H7 (cell line): ENCODE measurements at regions not wholly inside any gene's neighbourhood (a gene's known extent, or its start where the extent isn't known, plus 50 kb on each side); places are given as distances from the start of the nearest gene placed in this dataset.
A peak's percentile ranks its signal among the peaks of the same experiment; 100 is the strongest.

Experiments used
- DNase-seq: peaks from one replicate; pipeline ENCODE4 v3.0.0; 2012
- H3K27me3 ChIP-seq: 2 replicates; pipeline ENCODE4 v1.6.0; 2011; ENCODE audit warnings: mild to moderate bottlenecking, low read length; ENCODE audit not compliant: control insufficient read depth, insufficient read depth
- H3K36me3 ChIP-seq: replicated peaks from 2 replicates; pipeline ENCODE4 v1.5.1; 2011; ENCODE audit warnings: low read length; ENCODE audit not compliant: control insufficient read depth, insufficient read depth
- H3K4me3 ChIP-seq: 2 replicates; pipeline ENCODE4 v1.5.1; 2011; ENCODE audit warnings: low read depth, mild to moderate bottlenecking, control low read depth, low read length, moderate library complexity; ENCODE audit not compliant: insufficient read depth

GRCh38 chr10:127797339-127797738 is 60.4 kb downstream of the FOXI2 start:
- Histone ChIP-seq H3K4me3 (no peak overlapping the region), H3K36me3 (no peaks in the 10 kb centered on the region), H3K27me3 (no peaks in the 10 kb centered on the region)
- DNase-seq = no peak

GRCh38 chr10:127798111-127798510 is 61.1 kb downstream of the FOXI2 start:
- H3K36me3 ChIP-seq = no peaks in the 10 kb centered on the region
- no peaks in the 10 kb centered on the region for H3K27me3 ChIP-seq
- DNase-seq = no peak
- no peak overlapping the region for H3K4me3 ChIP-seq

GRCh38 chr10:127801302-127801701 is 64.3 kb downstream of the FOXI2 start:
- no peak for DNase-seq
- no peaks in the 10 kb centered on the region for H3K27me3 ChIP-seq
- H3K4me3 ChIP-seq = no peak overlapping the region
- no peaks in the 10 kb centered on the region for H3K36me3 ChIP-seq

- DNase-seq = no peak
Measured at GRCh38 chr10:127802531-127803095, 65.6 kb downstream of the FOXI2 start.

GRCh38 chr10:127804696-127805095 is 67.7 kb downstream of the FOXI2 start:
- Histone ChIP-seq H3K36me3 (no peaks in the 10 kb centered on the region), H3K4me3 (no peak overlapping the region), H3K27me3 (no peaks in the 10 kb centered on the region)
- DNase-seq = no peak

More at GRCh38 chr10:127802531-127803095, 65.6 kb downstream of the FOXI2 start:
- H3K4me3 ChIP-seq = no peak overlapping the region
- no peaks in the 10 kb centered on the region for H3K27me3 ChIP-seq
- H3K36me3 ChIP-seq = no peaks in the 10 kb centered on the region

- H3K4me3 ChIP-seq = no peak overlapping the region
- H3K27me3 ChIP-seq = no peaks in the 10 kb centered on the region
- DNase-seq = no peak
- no peaks in the 10 kb centered on the region for H3K36me3 ChIP-seq
Measured at GRCh38 chr10:127805950-127806349, 69.0 kb downstream of the FOXI2 start.

GRCh38 chr10:127812041-127812440 is 75.1 kb downstream of the FOXI2 start:
- Histone ChIP-seq H3K4me3 (no peak overlapping the region), H3K27me3 (no peaks in the 10 kb centered on the region)
- no peak for DNase-seq

GRCh38 chr10:127813290-127813689 is 76.3 kb downstream of the FOXI2 start:
- H3K36me3 ChIP-seq = no peaks in the 10 kb centered on the region
- H3K27me3 ChIP-seq = no peaks in the 10 kb centered on the region
- peak; percentile 52 for DNase-seq
- no peak overlapping the region for H3K4me3 ChIP-seq

More at GRCh38 chr10:127812041-127812440, 75.1 kb downstream of the FOXI2 start:
- H3K36me3 ChIP-seq = no peaks in the 10 kb centered on the region

GRCh38 chr10:127815147-127815546 is 77.6 kb downstream of the CLRN3 start:
- no peak overlapping the region for H3K4me3 ChIP-seq
- no peak for DNase-seq
- no peaks in the 10 kb centered on the region for H3K27me3 ChIP-seq
- H3K36me3 ChIP-seq = no peaks in the 10 kb centered on the region

- Histone ChIP-seq H3K4me3 (no peak overlapping the region), H3K27me3 (no peaks in the 10 kb centered on the region), H3K36me3 (no peaks in the 10 kb centered on the region)
- no peak for DNase-seq
Measured at GRCh38 chr10:127824826-127825225, 67.9 kb downstream of the CLRN3 start.

- H3K4me3 ChIP-seq = no peak overlapping the region
- no peaks in the 10 kb centered on the region for H3K36me3 ChIP-seq
- DNase-seq = no peak
- no peaks in the 10 kb centered on the region for H3K27me3 ChIP-seq
Measured at GRCh38 chr10:127826154-127826725, 66.5 kb downstream of the CLRN3 start.

- no peaks in the 10 kb centered on the region for H3K27me3 ChIP-seq
- H3K4me3 ChIP-seq = no peak overlapping the region
- H3K36me3 ChIP-seq = no peaks in the 10 kb centered on the region
- no peak for DNase-seq
Measured at GRCh38 chr10:127827354-127828140, 65.2 kb downstream of the CLRN3 start.
